ENCODE measurements at regions not wholly inside any gene's neighbourhood (a gene's known extent, or its start where the extent isn't known, plus 50 kb on each side); places are given as distances from the start of the nearest gene placed in this dataset.
"Not testable (repeated sequence)": the region's sequence is repeated elsewhere in the genome, so short reads cannot be mapped to it uniquely, and the experiment has no call there.

DNA sequence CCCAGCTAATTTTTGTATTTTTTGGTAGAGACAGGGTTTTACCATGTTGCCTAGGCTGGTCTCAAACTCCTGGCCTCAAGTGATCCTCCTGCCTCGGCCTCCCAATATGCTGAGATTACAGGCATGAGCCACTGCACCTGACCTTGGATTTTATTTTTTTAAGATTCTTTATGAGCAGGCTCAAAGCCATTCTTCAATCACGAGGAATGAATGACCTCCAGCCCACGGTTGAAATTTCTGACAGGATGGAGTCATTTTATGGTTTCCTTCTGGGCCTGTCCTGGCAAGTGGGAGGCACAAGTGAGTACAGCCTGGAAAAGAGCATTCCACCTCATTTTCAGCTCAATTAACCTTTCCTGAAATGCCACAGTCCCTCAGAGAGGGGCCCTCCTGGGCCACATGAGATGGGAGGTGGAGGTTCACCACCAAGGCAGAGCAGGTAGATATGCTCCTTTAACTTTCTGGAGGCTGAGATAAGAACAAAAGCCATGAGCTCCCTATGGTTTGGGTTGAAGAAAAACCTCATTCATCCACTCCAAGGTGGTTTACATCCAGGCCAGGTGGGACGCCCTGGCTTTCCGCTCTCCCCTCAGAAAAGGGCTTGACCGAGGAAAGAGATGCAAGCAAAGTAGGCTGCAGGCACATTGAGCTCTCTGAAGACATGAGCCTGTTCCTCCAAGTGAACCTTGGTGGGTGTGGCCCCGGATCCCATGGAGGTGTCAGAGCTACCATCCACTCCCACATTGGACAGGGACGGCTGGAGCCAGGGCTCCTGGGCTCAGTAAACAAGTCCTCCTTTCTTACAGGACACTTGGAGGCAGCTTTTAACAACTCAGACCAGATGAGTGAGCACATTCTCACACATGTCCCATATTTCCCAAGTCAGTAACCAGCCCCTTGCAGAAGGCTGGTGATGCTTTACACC lies 208.5 kb upstream of the SSTR4 start:
- TF ChIP-seq, protein P1, sequence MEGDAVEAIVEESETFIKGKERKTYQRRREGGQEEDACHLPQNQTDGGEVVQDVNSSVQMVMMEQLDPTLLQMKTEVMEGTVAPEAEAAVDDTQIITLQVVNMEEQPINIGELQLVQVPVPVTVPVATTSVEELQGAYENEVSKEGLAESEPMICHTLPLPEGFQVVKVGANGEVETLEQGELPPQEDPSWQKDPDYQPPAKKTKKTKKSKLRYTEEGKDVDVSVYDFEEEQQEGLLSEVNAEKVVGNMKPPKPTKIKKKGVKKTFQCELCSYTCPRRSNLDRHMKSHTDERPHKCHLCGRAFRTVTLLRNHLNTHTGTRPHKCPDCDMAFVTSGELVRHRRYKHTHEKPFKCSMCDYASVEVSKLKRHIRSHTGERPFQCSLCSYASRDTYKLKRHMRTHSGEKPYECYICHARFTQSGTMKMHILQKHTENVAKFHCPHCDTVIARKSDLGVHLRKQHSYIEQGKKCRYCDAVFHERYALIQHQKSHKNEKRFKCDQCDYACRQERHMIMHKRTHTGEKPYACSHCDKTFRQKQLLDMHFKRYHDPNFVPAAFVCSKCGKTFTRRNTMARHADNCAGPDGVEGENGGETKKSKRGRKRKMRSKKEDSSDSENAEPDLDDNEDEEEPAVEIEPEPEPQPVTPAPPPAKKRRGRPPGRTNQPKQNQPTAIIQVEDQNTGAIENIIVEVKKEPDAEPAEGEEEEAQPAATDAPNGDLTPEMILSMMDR (IDR thresholded peaks at IDR 0.05; ENCODE audit: insufficient read depth, low read depth, low read length, missing control alignments), result no peak
- DNase-seq (ENCODE audit: low read depth), result no peak
- no peak overlapping the region for H3K4me3 ChIP-seq (ENCODE audit: low read depth, low read length)

DNA sequence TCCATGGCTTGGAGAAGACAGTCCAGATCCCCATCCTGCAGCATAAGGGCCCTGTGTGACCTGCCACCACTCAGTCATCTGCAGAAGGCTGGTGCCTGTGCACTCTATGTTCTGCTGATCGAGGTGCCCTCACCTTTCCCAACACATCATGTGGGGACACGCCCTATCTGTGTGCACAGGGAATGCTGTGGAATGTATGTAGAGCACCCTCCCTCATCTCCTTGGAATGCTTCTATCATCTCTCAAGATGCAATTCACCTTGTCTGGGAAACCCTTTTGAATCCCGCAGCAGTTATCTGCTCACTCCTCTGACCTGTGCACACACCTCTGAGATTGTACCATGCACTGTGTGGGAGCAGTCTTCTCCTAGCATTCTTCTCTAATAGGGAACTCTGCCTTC lies 207.2 kb upstream of the SSTR4 start:
- H3K4me3 ChIP-seq (ENCODE audit: low read depth, low read length), result no peak overlapping the region
- TF ChIP-seq, protein P1 (IDR thresholded peaks at IDR 0.05; ENCODE audit: insufficient read depth, low read depth, low read length, missing control alignments), result no peak
- no peak for DNase-seq (ENCODE audit: low read depth)

DNA sequence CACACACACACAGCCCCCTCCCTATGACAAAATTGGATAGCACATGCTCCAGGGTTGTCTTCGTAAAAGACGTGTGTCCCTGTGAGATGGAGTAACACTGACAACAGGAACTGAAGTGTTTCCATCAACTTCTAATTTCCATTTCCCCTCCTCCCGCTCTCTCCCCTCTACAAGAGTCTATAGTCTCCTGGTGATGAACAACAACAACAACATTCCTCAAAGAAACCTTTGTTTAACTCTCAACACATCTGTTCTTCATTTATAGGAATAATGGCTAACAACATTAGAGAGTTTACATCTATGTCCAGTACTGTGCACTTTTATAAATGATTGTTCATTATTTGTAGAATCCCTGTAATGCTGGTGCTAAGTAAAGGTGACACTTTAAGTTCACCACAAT lies 205.8 kb upstream of the SSTR4 start:
- TF ChIP-seq, protein P1 (IDR thresholded peaks at IDR 0.05; ENCODE audit: insufficient read depth, low read depth, low read length, missing control alignments), result no peak
- DNase-seq (ENCODE audit: low read depth), result no peak
- H3K4me3 ChIP-seq (ENCODE audit: low read depth, low read length), result no peak overlapping the region

DNA sequence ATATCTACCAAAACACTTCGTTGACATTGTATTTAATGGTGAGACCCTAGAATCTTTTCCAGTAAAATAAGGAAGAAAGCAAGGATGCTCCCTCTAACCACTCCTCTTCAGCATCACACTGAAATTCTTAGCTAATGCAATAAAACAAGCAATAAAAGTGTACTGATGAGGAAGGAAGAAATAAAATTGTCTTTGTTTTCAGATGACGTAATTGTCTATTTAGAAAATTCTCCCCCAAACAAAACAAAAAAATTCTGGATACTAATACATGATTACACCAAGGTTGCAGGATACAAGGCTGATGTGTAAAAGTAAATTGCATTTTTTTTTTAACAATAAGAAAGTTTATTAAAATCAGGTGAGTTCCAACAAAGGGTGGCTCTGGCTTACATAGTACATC lies 205.0 kb upstream of the SSTR4 start:
- no peak overlapping the region for H3K4me3 ChIP-seq (ENCODE audit: low read depth, low read length)
- DNase-seq (ENCODE audit: low read depth), result no peak
- TF ChIP-seq, protein P1 (IDR thresholded peaks at IDR 0.05; ENCODE audit: insufficient read depth, low read depth, low read length, missing control alignments), result no peak

DNA sequence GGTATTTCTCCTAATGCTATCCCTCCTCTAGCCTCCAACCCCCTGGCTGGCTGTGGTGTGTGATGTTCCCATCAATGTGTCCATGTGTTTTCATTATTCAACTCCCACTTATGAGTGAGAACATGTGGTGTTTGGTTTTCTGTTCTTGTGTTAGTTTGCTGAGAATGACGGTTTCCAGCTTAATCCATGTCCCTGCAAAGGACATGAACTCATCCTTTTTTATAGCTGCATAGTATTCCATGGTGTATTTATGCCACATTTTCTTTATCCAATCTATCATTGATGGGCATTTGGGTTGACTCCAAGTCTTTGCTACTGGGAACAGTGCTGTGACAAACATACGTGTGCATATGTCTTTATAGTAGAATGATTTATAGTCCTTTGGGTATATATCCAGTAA lies 204.4 kb upstream of the SSTR4 start:
- DNase-seq (ENCODE audit: low read depth); H3K4me3 ChIP-seq (ENCODE audit: low read depth, low read length): not testable (repeated sequence)

DNA sequence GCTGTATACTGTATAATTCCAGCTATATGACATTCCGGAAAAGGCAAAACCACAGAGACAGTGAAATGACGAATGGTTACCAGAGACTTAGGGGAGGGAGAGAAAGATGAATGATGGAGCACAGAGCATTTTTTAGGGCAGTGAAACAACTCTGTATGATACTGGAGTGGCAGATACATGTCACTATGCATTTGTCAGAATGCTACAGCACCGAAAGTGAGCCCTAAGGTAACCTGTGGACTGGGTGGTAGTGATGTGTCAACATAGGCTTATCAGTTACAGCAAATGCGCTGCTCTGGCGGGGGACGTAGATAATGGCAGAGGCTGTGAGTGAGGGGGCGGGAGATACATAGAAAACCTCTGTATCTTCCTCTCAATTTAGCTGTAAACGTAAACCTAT lies 201.3 kb upstream of the SSTR4 start:
- no peak overlapping the region for H3K4me3 ChIP-seq (ENCODE audit: low read depth, low read length)
- TF ChIP-seq, protein P1 (IDR thresholded peaks at IDR 0.05; ENCODE audit: insufficient read depth, low read depth, low read length, missing control alignments), result no peak
- DNase-seq (ENCODE audit: low read depth), result no peak

DNA sequence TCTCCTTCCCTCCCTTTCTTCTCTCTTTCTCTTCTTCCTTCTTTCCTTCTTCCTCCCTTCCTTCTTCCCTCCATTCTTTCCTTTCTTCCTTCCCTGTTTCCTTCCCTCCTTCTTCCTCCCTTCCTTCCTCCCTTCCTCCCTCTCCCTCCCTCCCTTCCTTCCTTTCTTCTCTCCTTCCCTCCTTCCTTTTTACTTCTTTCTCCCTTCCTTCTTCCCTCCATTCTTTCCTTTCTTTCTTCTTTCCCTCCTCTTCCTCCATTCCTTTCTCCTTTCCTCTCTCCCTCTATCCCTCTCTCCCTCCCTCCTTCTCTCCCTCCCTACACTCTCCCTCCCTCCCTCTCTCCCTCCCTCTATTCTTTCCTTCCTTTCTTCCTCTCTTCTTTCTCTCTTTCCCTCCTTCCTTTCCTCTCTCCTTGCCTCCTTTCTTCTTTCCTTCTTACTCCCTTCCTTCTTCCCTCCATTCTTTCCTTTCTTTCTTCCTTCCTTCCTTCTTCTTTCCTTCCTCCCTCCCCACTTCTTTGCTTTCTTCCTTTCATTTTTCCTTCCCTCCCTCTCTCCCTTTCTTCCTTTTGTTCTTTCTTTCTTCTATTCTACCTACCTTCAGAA lies 200.4 kb upstream of the SSTR4 start:
- TF ChIP-seq, protein P1 (IDR thresholded peaks at IDR 0.05; ENCODE audit: insufficient read depth, low read depth, low read length, missing control alignments), result no peak
- DNase-seq (ENCODE audit: low read depth), result no peak
- no peak overlapping the region for H3K4me3 ChIP-seq (ENCODE audit: low read depth, low read length)
